PC-3 (cell line): ENCODE measurements at regions not wholly inside any gene's neighbourhood (a gene's known extent, or its start where the extent isn't known, plus 50 kb on each side); places are given as distances from the start of the nearest gene placed in this dataset.

Experiments
- ATAC-seq: fragments of 200-7000 bp; cut with Tn5 transposase; 2 replicates; pipeline ENCODE4 v1.9.1; 2020; ENCODE audit warnings: mild to moderate bottlenecking, moderate library complexity
- BruUV-seq: library from RNA; stranded (reverse); fragments of 400-500 nt; replicated peaks from 2 replicates; lab custom pipeline; 2021; lab: Mats Ljungman, UMichigan
- CTCF ChIA-PET: fragments of 300-600 bp; sonication (Branson Sonifier 250); formaldehyde crosslinking; loops from one replicate; lab custom pipeline; 2022; ENCODE audit warnings: antibody characterized with exemption; lab: Charles Lee
- POLR2A ChIA-PET: fragments of 300-600 bp; sonication (Branson Sonifier 250); formaldehyde crosslinking; loops from one replicate; lab custom pipeline; 2022; ENCODE audit warnings: antibody characterized with exemption; ENCODE audit not compliant: unreplicated experiment; lab: Charles Lee
- DNase-seq: peaks from one replicate; pipeline ENCODE4 v3.0.0-alpha.2; 2015
- H2AFZ ChIP-seq: fragments of 300-600 bp; sonication (generic); 2 replicates; pipeline ENCODE4 v1.6.0; 2016; ENCODE audit warnings: antibody characterized with exemption, low read length
- H3F3A ChIP-seq: fragments of 300-600 bp; sonication (generic); one replicate; pipeline ENCODE4 v1.6.0; 2017; ENCODE audit warnings: antibody characterized with exemption, low read length, control low read depth, mild to moderate bottlenecking; ENCODE audit not compliant: unreplicated experiment
- H3K27ac ChIP-seq: fragments of 300-600 bp; sonication (generic); 2 replicates; pipeline ENCODE4 v1.5.1; 2016; ENCODE audit warnings: mild to moderate bottlenecking, low read length
- H3K27me3 ChIP-seq: fragments of 300-600 bp; sonication (generic); 2 replicates; pipeline ENCODE4 v1.6.1; 2016; ENCODE audit warnings: low read length, mixed read lengths
- H3K36me3 ChIP-seq: fragments of 300-600 bp; sonication (generic); 2 replicates; pipeline ENCODE4 v1.6.1; 2016; ENCODE audit warnings: low read depth, mixed run types, low read length, mixed read lengths
- H3K4me1 ChIP-seq: fragments of 300-600 bp; sonication (generic); 2 replicates; pipeline ENCODE4 v1.5.1; 2016; ENCODE audit warnings: low read length; ENCODE audit not compliant: insufficient read depth
- H3K4me2 ChIP-seq: fragments of 300-600 bp; sonication (generic); 2 replicates; pipeline ENCODE4 v1.6.0; 2016; ENCODE audit warnings: low read length
- H3K4me3 ChIP-seq: fragments of 300-600 bp; sonication (generic); 2 replicates; pipeline ENCODE4 v1.5.1; 2016; ENCODE audit warnings: mild to moderate bottlenecking, low read length, mixed read lengths
- H3K79me2 ChIP-seq: fragments of 300-600 bp; sonication (generic); 2 replicates; pipeline ENCODE4 v1.6.1; 2017; ENCODE audit warnings: low read length, mixed read lengths
- H3K9ac ChIP-seq: fragments of 300-600 bp; sonication (generic); 2 replicates; pipeline ENCODE4 v1.6.0; 2016; ENCODE audit warnings: mild to moderate bottlenecking, low read length
- H3K9me2 ChIP-seq: fragments of 300-600 bp; sonication (generic); replicated peaks from 2 replicates; pipeline ENCODE4 v1.6.1; 2016; ENCODE audit warnings: mixed run types, low read length, mixed read lengths
- H3K9me3 ChIP-seq: fragments of 300-600 bp; sonication (generic); 2 replicates; pipeline ENCODE4 v1.6.1; 2016; ENCODE audit warnings: low read length, mixed read lengths
- H4K20me1 ChIP-seq: fragments of 300-600 bp; sonication (generic); 2 replicates; pipeline ENCODE4 v1.6.1; 2016; ENCODE audit warnings: low read length, mixed read lengths
- CTCF ChIP-seq: fragments of 300-600 bp; sonication (generic); conservative IDR thresholded peaks from 2 replicates; pipeline ENCODE4 v1.5.1; 2017; ENCODE audit warnings: antibody characterized with exemption, low read depth, mild to moderate bottlenecking, low read length
- EZH2 ChIP-seq: fragments of 300-600 bp; sonication (generic); IDR thresholded peaks from one replicate; pipeline ENCODE4 v1.6.1; 2017; ENCODE audit warnings: antibody characterized with exemption, mild to moderate bottlenecking, low read length; ENCODE audit not compliant: unreplicated experiment
- EZH2phosphoT487 ChIP-seq: fragments of 300-600 bp; sonication (generic); IDR thresholded peaks from 2 replicates; pipeline ENCODE4 v1.6.1; 2018; ENCODE audit warnings: mild to moderate bottlenecking, antibody characterized with exemption, low read length, borderline replicate concordance
- intact Hi-C: fragments of 100-400 bp; cut with micrococcal nuclease; formaldehyde crosslinking; loops from 2 replicates; pipeline ENCODE4 v1.9.0; 2023

DNA sequence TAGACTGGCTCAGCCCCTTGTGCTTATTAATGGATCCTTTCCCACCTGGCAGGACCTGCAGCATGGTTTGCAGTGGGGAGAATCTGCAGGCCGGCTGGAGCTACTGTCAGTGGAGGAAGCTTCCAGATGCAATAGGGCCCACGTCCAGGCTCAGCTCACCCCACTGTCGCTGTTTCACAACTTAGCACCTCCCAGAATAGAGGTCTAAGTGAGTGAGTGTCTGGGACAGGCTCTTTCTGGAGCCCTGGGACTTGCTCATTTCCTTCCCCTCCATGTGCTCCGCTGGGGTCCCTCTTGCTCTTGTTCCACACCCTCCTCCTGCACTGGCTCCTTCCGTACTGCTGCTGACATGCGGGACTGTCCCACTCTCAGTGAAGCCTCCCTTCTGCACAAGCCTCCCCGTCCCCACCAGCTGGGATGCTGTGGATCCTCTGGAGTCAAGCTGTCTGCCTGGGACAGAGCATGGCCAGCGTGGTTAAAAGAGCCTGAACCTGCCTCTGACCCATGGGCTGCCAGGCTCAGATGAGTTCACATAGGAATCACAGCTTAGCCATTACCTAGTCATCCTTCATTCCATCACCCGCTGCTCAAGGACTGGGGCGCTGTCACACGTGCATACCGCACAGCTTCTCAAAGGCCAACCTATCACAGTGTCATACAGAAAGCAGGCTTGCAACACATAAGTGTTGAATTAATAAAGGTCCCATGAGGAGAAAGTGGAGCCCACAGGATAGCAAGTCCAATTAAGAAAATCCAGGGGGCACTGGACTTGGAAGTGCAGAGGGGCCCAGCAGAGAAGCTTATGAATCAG lies 135.9 kb downstream of the ACKR3 start:
- no peak for TF ChIP-seq CTCF
- no peak for TF ChIP-seq EZH2
- TF ChIP-seq EZH2phosphoT487 = no peak
- H3K4me3 ChIP-seq = no peak overlapping the region
- H4K20me1 ChIP-seq = no peaks in the 10 kb centered on the region
- H2AFZ ChIP-seq = no peak overlapping the region
- H3K36me3 ChIP-seq = no peaks in the 10 kb centered on the region
- no TSS peak for BruUV-seq
- no peak overlapping the region for H3K27ac ChIP-seq
- no peaks in the 10 kb centered on the region for H3K79me2 ChIP-seq
- no peaks in the 10 kb centered on the region for H3K9me3 ChIP-seq
- ChIA-PET POLR2A (no interaction called here), CTCF (no interaction called here)
- no peaks in the 10 kb centered on the region for H3K9me2 ChIP-seq
- no peaks in the 10 kb centered on the region for H3K4me1 ChIP-seq
- H3F3A ChIP-seq = no peaks in the 10 kb centered on the region
- intact Hi-C loops = no loop called here
- H3K4me2 ChIP-seq = no peak overlapping the region
- DNase-seq (no peak), ATAC-seq (no peak)
- no peaks in the 10 kb centered on the region for H3K27me3 ChIP-seq
- no peak overlapping the region for H3K9ac ChIP-seq

DNA sequence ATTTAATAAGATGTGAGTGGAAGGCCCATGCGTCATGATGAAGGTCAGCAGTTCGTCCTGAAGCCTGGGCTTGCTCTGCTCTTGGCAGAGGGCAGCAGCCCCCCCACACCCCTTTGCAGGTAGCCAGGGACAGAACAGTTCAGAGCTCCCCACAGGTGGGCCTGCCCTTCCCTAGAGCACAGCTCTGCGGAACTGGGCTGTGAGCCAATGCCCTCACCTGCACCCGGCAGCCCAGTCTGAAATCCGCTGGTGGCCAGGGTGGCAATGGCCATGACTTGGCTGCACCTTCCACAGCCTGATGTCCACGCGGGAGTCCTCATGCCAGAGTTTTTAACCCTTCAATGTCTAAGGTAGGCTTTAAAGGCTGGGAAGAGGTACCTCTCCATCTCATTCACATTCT lies 136.7 kb downstream of the ACKR3 start:
- Histone ChIP-seq H3K36me3 (no peaks in the 10 kb centered on the region), H3K4me3 (no peak overlapping the region), H3F3A (no peaks in the 10 kb centered on the region), H4K20me1 (no peaks in the 10 kb centered on the region), H3K4me2 (no peak overlapping the region), H3K27me3 (no peaks in the 10 kb centered on the region), H3K79me2 (no peaks in the 10 kb centered on the region), H3K4me1 (peaks cover 4% of the 10 kb centered on the region), H3K9ac (no peak overlapping the region), H3K9me2 (no peaks in the 10 kb centered on the region), H2AFZ (no peak overlapping the region), H3K27ac (no peak overlapping the region), H3K9me3 (no peaks in the 10 kb centered on the region)
- BruUV-seq = no TSS peak
- intact Hi-C loops = no loop called here
- POLR2A ChIA-PET = no interaction called here
- no peak for DNase-seq
- CTCF ChIA-PET = no interaction called here
- TF ChIP-seq EZH2phosphoT487 (no peak), CTCF (no peak), EZH2 (no peak)
- no peak for ATAC-seq

GRCh38 chr2:236706803-236707202 lies 137.2 kb downstream of the ACKR3 start:
- Histone ChIP-seq H4K20me1 (no peaks in the 10 kb centered on the region), H3K9me2 (no peaks in the 10 kb centered on the region), H3K4me2 (no peak overlapping the region), H3K27ac (no peak overlapping the region), H3K4me1 (peaks cover 10% of the 10 kb centered on the region), H2AFZ (no peak overlapping the region), H3K9ac (no peak overlapping the region), H3K79me2 (no peaks in the 10 kb centered on the region), H3K4me3 (no peak overlapping the region), H3K36me3 (no peaks in the 10 kb centered on the region), H3K9me3 (no peaks in the 10 kb centered on the region), H3F3A (no peaks in the 10 kb centered on the region), H3K27me3 (no peaks in the 10 kb centered on the region)
- intact Hi-C loops = no loop called here
- BruUV-seq = no TSS peak
- DNase-seq (no peak), ATAC-seq (no peak)
- POLR2A ChIA-PET = no interaction called here
- CTCF ChIA-PET = no interaction called here
- TF ChIP-seq EZH2 (no peak), CTCF (no peak), EZH2phosphoT487 (no peak)
